Activated CD8-positive, alpha-beta memory T cell treated with anti-CD3 and anti-CD28 coated beads, Interleukin-2, amount 50 U/mL, for 48 hours (primary cell): ENCODE measurements at regions not wholly inside any gene's neighbourhood (a gene's known extent, or its start where the extent isn't known, plus 50 kb on each side); places are given as distances from the start of the nearest gene placed in this dataset.

Experiments used
- DNase-seq: peaks from one replicate; pipeline ENCODE4 v3.0.0-alpha.2; 2020

- no peak for DNase-seq
These were observed 52.5 kb upstream of the PDE8B start for GRCh38 chr5:77157732-77158532.

- no peak for DNase-seq
These were observed 54.1 kb upstream of the PDE8B start for GRCh38 chr5:77156379-77156778.

- DNase-seq = no peak
These were observed 55.2 kb upstream of the PDE8B start for GRCh38 chr5:77155179-77155785.

GRCh38 chr5:77152441-77152840 lies 58.0 kb upstream of the PDE8B start:
- DNase-seq = no peak

GRCh38 chr5:77151501-77151900 lies 59.0 kb upstream of the PDE8B start:
- DNase-seq = no peak

GRCh38 chr5:77146896-77147295 lies 59.8 kb upstream of the ZBED3 start:
- no peak for DNase-seq

- DNase-seq = no peak
These were observed 58.6 kb upstream of the ZBED3 start for GRCh38 chr5:77145666-77146065.

GRCh38 chr5:77144837-77145139 lies 57.7 kb upstream of the ZBED3 start:
- no peak for DNase-seq

GRCh38 chr5:77143998-77144836 lies 57.1 kb upstream of the ZBED3 start:
- peak; percentile 70 for DNase-seq

- no peak for DNase-seq
These were observed 53.3 kb upstream of the ZBED3 start for GRCh38 chr5:77140350-77140749.

GRCh38 chr5:77139001-77139400 lies 51.9 kb upstream of the ZBED3 start:
- DNase-seq = no peak
